ENCODE measurements at regions not wholly inside any gene's neighbourhood (a gene's known extent, or its start where the extent isn't known, plus 50 kb on each side); places are given as distances from the start of the nearest gene placed in this dataset.
"Not testable (repeated sequence)": the region's sequence is repeated elsewhere in the genome, so short reads cannot be mapped to it uniquely, and the experiment has no call there.

DNA sequence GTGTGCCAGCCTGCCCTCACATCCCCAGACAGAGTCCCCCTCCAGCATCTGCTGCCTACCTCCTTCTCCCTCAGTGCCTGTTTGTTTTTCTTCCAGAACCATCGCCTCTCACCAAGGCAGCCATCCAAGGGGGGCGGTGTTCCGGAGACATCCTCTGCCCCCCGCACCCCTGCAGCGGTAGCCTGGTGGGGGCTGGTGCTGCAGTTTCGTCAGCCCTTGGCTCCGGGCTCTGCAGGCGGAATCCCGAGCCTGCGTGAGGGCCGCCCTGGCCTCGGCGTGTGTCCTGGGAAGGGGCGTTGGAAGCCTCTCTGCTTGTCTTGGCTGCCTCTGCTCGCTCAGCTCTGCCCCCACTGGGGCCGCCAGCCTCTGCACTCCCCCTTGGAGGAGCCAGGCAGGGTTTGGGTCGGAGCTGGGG, 126.0 kb upstream of the CIBAR2 start:
- no peak for TF ChIP-seq ZNF274 (IDR thresholded peaks at IDR 0.05; ENCODE audit: low read depth, low read length)
- H3K4me3 ChIP-seq (ENCODE audit: low read length), result no peak overlapping the region

DNA sequence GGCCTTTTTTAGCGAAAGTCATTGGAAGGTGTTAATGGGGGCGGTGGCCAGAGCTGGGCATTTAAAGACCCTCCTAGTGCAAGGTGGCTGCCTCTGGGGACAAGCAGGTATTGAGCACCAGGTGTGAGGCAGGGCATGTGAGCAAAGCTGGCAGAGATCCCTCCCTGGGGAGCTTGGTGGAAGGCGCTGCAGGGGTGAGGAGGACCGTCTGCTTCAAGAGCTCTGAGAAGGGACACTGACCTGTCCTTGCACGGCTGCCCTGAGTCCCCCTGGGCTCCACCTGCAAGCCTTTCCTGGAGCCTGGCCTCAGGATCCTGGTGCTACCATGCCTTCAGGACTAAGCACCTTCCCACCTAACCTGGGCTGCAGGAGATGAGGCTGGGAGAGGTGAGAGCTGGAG, 127.0 kb upstream of the CIBAR2 start:
- no peak overlapping the region for H3K4me3 ChIP-seq (ENCODE audit: low read length)
- no peak for TF ChIP-seq ZNF274 (IDR thresholded peaks at IDR 0.05; ENCODE audit: low read depth, low read length)

DNA sequence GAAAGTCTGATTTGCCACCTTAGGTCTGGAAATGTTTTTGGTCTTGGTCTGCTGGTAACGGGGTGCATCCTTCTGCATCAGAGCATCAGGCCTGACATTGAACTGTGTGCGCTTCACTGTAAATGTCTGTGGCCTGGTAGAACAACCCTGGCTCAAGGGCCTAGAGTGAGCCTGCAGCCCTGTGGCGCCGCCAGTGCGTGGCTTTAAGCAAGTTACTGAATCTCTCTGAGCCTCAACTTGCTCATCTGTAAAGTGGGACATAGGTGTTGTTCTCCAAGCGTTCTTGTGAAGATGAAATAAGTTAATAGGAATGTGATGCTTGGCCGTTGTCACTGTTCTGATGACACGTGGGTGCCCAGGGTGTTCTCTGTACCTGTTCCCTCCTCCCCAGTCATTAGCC, 127.6 kb upstream of the CIBAR2 start:
- TF ChIP-seq ZNF274 (IDR thresholded peaks at IDR 0.05; ENCODE audit: low read depth, low read length), result no peak

DNA sequence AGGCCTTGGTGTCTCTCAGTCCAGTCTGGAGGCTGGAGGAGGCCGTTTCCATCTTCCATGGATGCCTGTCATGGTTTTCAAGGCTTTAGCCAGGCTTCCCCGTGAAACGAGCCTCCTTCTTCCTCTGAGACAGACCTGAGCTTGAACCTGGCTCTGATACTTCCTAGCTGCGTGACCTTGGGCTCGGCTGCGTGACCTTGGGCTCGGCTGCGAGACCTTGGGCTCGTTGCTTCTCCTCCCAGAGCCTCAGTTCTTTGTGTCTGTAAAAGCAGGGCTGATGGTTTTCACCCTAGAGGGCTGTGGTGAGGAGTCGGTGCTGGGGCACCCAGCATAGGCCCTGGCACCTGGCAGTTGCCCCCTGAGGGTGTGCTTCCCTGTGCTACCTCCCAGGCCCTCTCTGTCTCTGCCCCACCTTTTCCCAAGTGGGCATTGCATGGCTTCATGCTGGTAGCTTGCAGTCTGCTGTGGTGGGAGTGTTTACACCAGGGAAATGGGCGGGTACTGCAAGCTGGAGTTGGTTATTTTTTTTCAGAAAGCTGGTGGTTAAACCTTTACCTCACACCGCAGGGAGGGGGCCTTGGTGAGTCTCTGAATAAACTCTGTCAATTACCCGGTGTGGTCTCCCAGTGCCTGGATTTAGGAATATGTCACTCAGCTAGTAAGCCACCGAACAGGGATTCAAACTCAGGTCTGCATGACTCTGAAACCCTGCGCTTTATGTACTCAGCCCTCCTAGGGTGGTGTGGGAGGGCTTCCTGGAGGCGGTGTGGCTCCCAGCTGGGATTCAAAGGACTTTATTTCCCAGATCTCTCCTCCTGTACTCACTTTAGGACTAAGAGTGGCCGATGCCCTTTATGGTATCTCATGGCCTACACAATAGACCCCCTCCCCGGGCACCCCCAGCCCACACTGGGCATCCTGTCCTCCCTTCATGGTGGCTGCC, 129.0 kb upstream of the CIBAR2 start:
- no peak overlapping the region for H3K4me3 ChIP-seq (ENCODE audit: low read length)
- no peak for TF ChIP-seq ZNF274 (IDR thresholded peaks at IDR 0.05; ENCODE audit: low read depth, low read length)

More for the DNA sequence above, 127.6 kb upstream of the CIBAR2 start:
- H3K4me3 ChIP-seq (ENCODE audit: low read length), result no peak overlapping the region

DNA sequence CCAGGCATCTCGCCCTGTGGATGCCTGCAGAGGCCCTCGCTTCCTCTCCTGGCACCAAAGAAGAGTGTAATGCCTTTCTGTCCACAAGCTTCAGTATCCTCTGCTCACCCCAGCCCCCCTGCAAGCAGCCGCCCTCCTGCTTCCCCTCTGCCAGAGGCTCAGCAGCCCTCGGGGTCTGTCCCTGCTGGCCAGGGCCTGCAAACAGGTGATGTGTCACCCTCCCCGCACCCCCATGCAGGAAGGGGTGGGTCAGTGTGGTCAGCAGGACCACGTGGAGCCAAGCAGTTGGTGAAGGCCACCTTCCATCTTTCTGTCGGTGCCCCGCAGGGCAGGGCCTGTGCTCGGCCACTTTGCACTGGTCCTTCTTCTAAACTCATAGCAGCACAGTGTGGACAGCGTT, 129.9 kb upstream of the CIBAR2 start:
- TF ChIP-seq ZNF274 (IDR thresholded peaks at IDR 0.05; ENCODE audit: low read depth, low read length), result no peak

DNA sequence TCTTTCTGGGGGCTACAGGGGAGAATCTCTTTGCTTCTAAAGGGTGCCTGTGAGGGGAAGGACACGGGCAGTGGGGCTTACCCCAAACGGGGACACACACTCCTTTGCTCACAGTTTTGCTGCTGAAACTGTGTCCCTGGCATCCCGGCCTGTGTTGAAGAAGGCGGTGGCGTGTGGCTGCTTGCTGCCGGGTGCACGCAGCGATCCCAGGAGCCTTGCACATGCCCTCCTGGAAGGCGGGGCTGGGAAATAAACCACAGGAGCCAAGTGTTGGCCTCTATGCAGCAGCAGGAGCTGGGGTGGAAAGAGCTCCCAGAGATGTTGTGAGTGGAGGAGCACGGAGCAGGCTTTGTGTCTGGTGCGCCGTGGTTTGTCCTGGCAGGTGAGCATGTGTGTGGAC, 131.0 kb upstream of the CIBAR2 start:
- H3K4me3 ChIP-seq (ENCODE audit: low read length), result no peak overlapping the region
- no peak for TF ChIP-seq ZNF274 (IDR thresholded peaks at IDR 0.05; ENCODE audit: low read depth, low read length)

More for the DNA sequence above, 129.9 kb upstream of the CIBAR2 start:
- H3K4me3 ChIP-seq (ENCODE audit: low read length), result no peak overlapping the region

DNA sequence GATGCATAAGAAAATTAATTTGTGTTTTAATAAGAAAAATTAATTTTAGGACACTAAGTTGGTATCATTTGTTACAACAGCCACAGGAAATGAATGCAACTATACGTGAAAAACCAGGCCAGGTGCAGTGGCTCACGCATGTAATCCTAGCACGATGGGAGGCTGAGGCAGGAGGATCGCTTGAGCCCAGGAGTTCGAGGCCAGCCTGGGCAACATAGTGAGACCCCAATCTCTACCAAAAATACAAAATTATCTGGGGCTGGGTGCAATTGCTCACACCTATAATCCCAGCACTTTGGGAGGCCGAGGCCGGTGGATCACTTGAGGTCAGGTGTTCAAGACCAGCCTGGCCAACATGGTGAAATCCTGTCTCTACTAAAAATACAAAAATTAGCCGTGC, 132.2 kb upstream of the CIBAR2 start:
- H3K4me3 ChIP-seq (ENCODE audit: low read length), result not testable (repeated sequence)

DNA sequence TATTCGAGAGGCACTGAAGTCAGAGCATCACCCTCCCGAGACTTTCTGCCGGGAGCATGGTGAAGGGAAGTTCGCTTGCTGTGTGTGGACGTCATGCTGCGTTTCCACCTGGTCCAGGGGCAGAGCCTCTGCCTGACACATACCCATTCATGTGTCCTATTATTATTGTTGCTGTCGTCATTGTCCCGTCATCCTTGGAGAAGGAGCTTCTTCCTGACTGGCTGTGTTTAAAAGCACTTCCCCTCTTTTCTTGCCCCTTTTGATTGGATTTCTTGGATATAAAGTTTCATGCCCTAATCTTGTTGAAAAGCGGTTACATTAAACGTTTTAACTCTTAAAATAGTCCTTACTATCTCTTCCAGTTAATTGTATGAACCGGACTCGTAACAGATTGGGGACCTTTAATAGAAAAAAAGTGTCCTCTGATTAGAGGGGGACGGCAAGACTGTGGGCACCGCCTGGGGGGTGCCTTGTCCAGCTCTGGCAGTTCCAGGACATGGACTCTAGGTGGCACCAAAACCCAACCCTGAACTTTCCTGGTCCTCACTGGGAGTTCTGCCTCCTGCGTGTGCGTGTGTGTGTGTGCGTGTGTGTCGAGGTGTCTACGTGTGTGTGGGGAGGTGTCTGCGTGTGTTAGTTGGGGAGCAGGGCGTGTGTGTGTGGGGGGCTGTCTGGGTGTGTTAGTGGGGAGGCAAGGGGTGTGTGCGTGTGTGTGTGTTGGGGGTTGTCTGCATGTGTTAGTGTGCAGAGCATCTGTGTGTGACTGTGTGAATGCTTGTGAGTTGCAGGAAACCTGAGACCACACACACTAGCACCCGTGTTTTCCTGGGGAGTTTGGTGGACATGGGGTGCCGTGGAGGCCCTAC, 133.3 kb upstream of the CIBAR2 start:
- no peak overlapping the region for H3K4me3 ChIP-seq (ENCODE audit: low read length)
- no peak for TF ChIP-seq ZNF274 (IDR thresholded peaks at IDR 0.05; ENCODE audit: low read depth, low read length)

DNA sequence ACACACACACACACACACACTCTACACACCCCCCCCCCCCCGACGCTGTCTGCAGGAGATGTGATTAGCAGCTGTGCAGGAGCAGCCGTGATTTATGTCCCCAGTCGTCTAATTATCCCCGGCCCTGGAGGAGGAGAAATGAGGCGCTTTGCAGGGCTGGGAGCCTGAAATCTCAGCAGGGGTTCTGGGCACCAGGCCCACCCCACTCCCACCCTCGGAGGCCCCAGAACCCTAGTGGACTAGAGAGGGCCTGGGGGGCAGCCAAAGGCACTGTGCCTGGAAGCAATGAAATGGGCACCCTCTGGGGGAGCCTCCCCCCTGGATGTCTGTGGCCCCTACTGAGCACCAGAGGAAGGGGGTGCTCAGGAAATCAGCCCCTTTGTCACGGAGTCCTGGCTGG, 134.2 kb upstream of the CIBAR2 start:
- no peak overlapping the region for H3K4me3 ChIP-seq (ENCODE audit: low read length)
- no peak for TF ChIP-seq ZNF274 (IDR thresholded peaks at IDR 0.05; ENCODE audit: low read depth, low read length)

DNA sequence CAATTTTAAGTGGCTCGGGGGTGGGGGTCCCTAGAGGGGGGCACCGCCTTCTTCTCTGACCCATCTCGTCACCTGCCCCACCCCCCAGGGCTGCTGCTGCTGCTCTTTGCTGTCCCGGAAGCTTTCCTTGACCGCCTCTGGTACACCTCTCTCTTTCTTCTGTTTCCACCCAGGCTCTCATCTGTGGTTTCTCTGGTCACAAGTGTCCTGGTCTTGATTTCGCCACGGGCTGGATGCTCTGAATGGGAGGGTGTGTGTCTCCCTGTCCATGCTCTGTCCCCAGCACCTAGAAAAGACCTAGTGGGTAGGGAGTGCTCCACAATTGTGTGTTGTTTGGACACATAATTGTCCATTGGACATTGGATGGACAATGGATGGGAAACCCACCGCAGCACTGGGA, 134.7 kb upstream of the CIBAR2 start:
- no peak overlapping the region for H3K4me3 ChIP-seq (ENCODE audit: low read length)

DNA sequence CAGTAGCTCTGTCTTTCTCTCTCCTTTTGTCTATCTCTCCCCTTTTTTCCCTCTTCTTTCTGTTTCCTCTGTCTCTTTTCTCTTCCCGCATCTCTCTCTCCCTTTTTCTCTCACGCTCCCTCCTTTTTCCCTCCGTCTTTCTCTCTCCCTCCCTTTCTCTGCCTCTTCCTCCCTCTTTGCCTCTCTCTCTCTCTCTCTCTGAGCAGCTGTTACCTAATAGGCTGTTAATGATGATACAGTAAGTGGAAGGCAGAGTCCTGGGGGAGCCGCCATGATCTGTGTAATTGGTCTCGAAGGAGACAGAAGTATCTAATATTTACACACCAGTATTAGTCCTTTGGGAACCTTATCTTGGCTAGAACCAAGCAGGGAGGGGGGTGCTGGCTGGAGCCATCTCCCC, 136.1 kb upstream of the CIBAR2 start:
- TF ChIP-seq ZNF274 (IDR thresholded peaks at IDR 0.05; ENCODE audit: low read depth, low read length), result no peak
- no peak overlapping the region for H3K4me3 ChIP-seq (ENCODE audit: low read length)

More for the DNA sequence above, 134.7 kb upstream of the CIBAR2 start:
- no peak for TF ChIP-seq ZNF274 (IDR thresholded peaks at IDR 0.05; ENCODE audit: low read depth, low read length)

DNA sequence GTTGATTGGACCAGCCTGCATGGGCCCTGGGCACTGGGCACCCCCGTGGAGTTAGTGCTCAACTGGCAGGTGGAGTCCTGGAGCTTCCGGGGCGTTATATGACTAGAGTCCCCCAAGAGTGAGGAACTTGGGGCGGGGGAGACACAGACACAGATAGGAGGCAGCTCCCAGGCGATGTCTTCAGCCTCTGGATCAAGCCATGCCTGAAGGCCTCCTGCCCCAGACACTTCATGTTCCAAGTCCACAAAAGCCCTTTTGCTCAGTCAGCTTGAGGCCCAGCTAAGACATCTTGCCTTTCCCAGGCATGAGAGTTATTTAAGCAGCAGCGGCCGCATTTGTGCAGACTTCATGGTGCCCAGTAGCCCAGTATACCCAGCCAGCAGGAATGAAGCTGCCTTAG, 136.6 kb upstream of the CIBAR2 start:
- TF ChIP-seq ZNF274 (IDR thresholded peaks at IDR 0.05; ENCODE audit: low read depth, low read length), result no peak
- no peak overlapping the region for H3K4me3 ChIP-seq (ENCODE audit: low read length)

DNA sequence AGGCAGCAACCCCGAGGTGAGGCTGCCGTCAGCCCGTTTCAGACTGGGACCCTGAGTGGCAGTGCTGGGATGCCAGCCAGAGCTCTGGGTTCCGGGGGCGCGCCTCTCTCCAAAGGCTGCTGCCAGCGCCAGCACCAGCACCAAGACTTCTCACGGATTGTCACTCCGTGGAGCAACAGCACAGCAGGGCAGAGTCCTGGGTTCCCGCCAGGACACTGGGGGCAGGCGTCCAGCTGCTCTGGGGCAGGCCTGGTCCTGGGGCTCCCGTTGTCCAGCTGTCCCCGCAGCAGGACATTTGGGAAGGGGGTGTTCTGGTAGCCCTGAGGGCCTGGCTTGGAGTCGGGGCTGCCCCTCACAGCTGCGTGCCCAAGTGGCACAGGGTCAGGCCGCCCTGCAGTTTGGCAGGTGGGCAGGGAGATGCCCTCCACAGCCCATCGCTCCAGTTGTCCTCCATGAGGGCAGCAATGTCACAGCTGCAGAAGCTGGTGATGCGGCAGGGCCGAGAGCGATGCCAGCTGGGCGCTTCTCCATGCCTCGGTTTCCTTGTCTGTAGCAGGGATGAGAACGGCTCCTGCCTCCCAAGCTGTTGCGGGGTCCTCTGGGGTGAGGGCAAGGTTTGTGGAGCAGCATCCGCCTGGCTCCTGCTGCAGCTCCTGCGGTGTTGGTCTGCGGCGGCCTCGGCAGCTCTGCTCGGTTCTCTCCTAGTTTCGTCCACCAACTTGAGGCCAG, 137.3 kb upstream of the CIBAR2 start:
- no peak overlapping the region for H3K4me3 ChIP-seq (ENCODE audit: low read length)
- TF ChIP-seq ZNF274 (IDR thresholded peaks at IDR 0.05; ENCODE audit: low read depth, low read length), result no peak

DNA sequence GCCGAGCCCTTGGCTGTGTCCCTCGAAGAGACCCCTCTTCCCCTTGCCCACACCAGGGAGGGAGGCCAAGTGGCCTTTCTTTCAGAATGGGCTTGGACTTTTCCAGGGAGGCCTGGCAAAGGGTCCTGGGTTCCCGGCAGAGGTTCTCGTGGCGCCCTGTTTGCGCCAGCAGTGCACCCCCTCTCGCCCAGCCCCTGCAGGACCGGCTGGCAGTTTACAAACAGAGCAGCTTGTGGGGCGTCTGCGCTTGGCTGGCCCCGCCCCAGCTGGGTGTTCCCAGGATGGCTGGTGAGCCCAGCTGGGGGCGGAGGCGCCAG, 137.8 kb upstream of the CIBAR2 start:
- TF ChIP-seq ZNF274 (IDR thresholded peaks at IDR 0.05; ENCODE audit: low read depth, low read length), result no peak
- no peak overlapping the region for H3K4me3 ChIP-seq (ENCODE audit: low read length)
